ENCODE measurements at regions not wholly inside any gene's neighbourhood (a gene's known extent, or its start where the extent isn't known, plus 50 kb on each side); places are given as distances from the start of the nearest gene placed in this dataset.

DNA sequence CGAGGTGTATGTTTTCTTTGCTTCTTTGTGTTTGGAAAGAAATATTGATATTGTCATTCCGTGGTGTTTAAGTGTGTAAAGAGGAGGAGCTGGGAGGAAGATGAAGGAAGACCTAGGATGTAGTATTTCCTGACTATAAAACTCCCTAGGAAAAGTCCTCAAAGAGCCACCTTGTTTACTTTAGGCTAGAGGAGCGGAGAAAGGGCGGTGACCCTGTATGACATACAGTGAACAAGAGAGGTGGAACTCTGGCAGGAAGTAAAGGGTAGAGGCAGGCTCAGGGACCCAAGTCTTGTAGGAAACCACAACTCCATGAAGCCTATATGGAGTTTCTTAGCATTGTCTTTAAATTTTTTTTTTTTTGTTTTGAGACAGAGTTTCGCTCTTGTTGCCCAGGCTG is 303.9 kb downstream of the DOCK8 start:
- TF ChIP-seq, protein P1, sequence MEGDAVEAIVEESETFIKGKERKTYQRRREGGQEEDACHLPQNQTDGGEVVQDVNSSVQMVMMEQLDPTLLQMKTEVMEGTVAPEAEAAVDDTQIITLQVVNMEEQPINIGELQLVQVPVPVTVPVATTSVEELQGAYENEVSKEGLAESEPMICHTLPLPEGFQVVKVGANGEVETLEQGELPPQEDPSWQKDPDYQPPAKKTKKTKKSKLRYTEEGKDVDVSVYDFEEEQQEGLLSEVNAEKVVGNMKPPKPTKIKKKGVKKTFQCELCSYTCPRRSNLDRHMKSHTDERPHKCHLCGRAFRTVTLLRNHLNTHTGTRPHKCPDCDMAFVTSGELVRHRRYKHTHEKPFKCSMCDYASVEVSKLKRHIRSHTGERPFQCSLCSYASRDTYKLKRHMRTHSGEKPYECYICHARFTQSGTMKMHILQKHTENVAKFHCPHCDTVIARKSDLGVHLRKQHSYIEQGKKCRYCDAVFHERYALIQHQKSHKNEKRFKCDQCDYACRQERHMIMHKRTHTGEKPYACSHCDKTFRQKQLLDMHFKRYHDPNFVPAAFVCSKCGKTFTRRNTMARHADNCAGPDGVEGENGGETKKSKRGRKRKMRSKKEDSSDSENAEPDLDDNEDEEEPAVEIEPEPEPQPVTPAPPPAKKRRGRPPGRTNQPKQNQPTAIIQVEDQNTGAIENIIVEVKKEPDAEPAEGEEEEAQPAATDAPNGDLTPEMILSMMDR (IDR thresholded peaks at IDR 0.05), result no peak
- TF ChIP-seq POLR2A (IDR thresholded peaks at IDR 0.05), result no peak
